NCI-H2029 (cell line): ENCODE measurements at regions not wholly inside any gene's neighbourhood (a gene's known extent, or its start where the extent isn't known, plus 50 kb on each side); places are given as distances from the start of the nearest gene placed in this dataset.
A peak's percentile ranks its signal among the peaks of the same experiment; 100 is the strongest.
"Not testable (repeated sequence)": the region's sequence is repeated elsewhere in the genome, so short reads cannot be mapped to it uniquely, and the experiment has no call there.

Experiments used
- DNase-seq: peaks from one replicate; lab custom pipeline; 2025; lab: John Stamatoyannopoulos, UW

GRCh38 chr3:182509844-182510460 lies 283.4 kb upstream of the ATP11B start:
- DNase-seq = no peak

GRCh38 chr3:182514236-182514964 lies 278.9 kb upstream of the ATP11B start:
- DNase-seq = no peak

GRCh38 chr3:182516597-182517336 lies 276.5 kb upstream of the ATP11B start:
- DNase-seq = no peak

GRCh38 chr3:182519569-182519968 lies 273.7 kb upstream of the ATP11B start:
- DNase-seq = no peak

GRCh38 chr3:182521339-182521738 lies 272.0 kb upstream of the ATP11B start:
- DNase-seq = no peak

GRCh38 chr3:182523424-182523823 lies 269.9 kb upstream of the ATP11B start:
- DNase-seq = not testable (repeated sequence)

GRCh38 chr3:182523836-182524235 lies 269.5 kb upstream of the ATP11B start:
- DNase-seq = no peak

GRCh38 chr3:182524711-182525401 lies 268.4 kb upstream of the ATP11B start:
- no peak for DNase-seq

GRCh38 chr3:182525766-182526374 lies 267.4 kb upstream of the ATP11B start:
- DNase-seq = no peak

- DNase-seq = no peak
Observed at GRCh38 chr3:182527745-182528144, 265.6 kb upstream of the ATP11B start.

- no peak for DNase-seq
Observed at GRCh38 chr3:182530316-182530715, 263.0 kb upstream of the ATP11B start.

- peak; percentile 54 for DNase-seq
Observed at GRCh38 chr3:182533394-182533793, 259.9 kb upstream of the ATP11B start.

GRCh38 chr3:182544542-182544941 lies 248.8 kb upstream of the ATP11B start:
- no peak for DNase-seq

- DNase-seq = no peak
Observed at GRCh38 chr3:182562274-182562673, 231.0 kb upstream of the ATP11B start.

- no peak for DNase-seq
Observed at GRCh38 chr3:182565916-182566796, 227.1 kb upstream of the ATP11B start.

GRCh38 chr3:182567700-182568099 lies 225.6 kb upstream of the ATP11B start:
- DNase-seq = no peak

- no peak for DNase-seq
Observed at GRCh38 chr3:182568261-182568660, 225.0 kb upstream of the ATP11B start.

GRCh38 chr3:182568876-182569275 lies 224.4 kb upstream of the ATP11B start:
- DNase-seq = no peak

- no peak for DNase-seq
Observed at GRCh38 chr3:182570946-182571594, 222.2 kb upstream of the ATP11B start.

GRCh38 chr3:182575941-182576340 lies 217.4 kb upstream of the ATP11B start:
- DNase-seq = no peak

- DNase-seq = no peak
Observed at GRCh38 chr3:182583545-182583944, 209.8 kb upstream of the ATP11B start.
